Spleen (tissue), 7 donors: ENCODE measurements at regions not wholly inside any gene's neighbourhood (a gene's known extent, or its start where the extent isn't known, plus 50 kb on each side); places are given as distances from the start of the nearest gene placed in this dataset.
"Not testable (repeated sequence)": the region's sequence is repeated elsewhere in the genome, so short reads cannot be mapped to it uniquely, and the experiment has no call there.

Source experiments
- CTCF ChIP-seq, 11 experiments: fragments of 200-600 bp in 7 of 11; fragments of 450-650 bp in 4 of 11; sonication (generic) in 4 of 11; IDR thresholded peaks in 8 of 11; conservative IDR thresholded peaks in 3 of 11; 1 replicate in 7 of 11; 2 replicates in 4 of 11; pipeline versions ENCODE4 v1.4.0 to v1.8.0; 2016 to 2021; ENCODE audit warnings: antibody characterized with exemption in 11 of 11, inconsistent platforms in 4 of 11, mild to moderate bottlenecking in 1 of 11
- POLR2AphosphoS5 ChIP-seq, 3 donors: sonication (generic); formaldehyde crosslinking; IDR thresholded peaks; one replicate each; pipeline ENCODE4 v1.5.1; 2017; ENCODE audit warnings: antibody characterized with exemption in 3 of 3
- donor health status: DM: no; HTN: no; CAD: no; lungs with moderate emphysema.
- donor health status: DM: no; HTN: no; CAD: no.
- donor health status: DM: no; HTN: no; CAD: no.

- not testable (repeated sequence) for TF ChIP-seq CTCF (IDR thresholded peaks at IDR 0.05 in 8 of 11, conservative IDR thresholded peaks at IDR 0.05 in 3 of 11); POLR2AphosphoS5 (IDR thresholded peaks at IDR 0.05)
Observed at GRCh38 chr2:176578292-176578691, 309.1 kb downstream of the MTX2 start.
